MM.1S (cell line): ENCODE measurements at regions not wholly inside any gene's neighbourhood (a gene's known extent, or its start where the extent isn't known, plus 50 kb on each side); places are given as distances from the start of the nearest gene placed in this dataset.

Experiments
- DNase-seq: peaks from one replicate; pipeline ENCODE4 v3.0.0-alpha.2; 2015
- H2AFZ ChIP-seq: fragments of 300-600 bp; sonication (generic); 2 replicates; pipeline ENCODE4 v1.6.0; 2016; ENCODE audit warnings: antibody characterized with exemption, low read length
- H3F3A ChIP-seq: fragments of 300-600 bp; sonication (generic); 2 replicates; pipeline ENCODE4 v1.6.1; 2016; ENCODE audit warnings: mild to moderate bottlenecking, antibody characterized with exemption, low read length, moderate library complexity, mixed read lengths; ENCODE audit not compliant: insufficient read depth
- H3K27ac ChIP-seq: fragments of 300-600 bp; sonication (generic); 2 replicates; pipeline ENCODE4 v1.5.1; 2016; ENCODE audit warnings: mild to moderate bottlenecking, low read length
- H3K27me3 ChIP-seq: fragments of 300-600 bp; sonication (generic); replicated peaks from 2 replicates; pipeline ENCODE4 v1.6.0; 2016; ENCODE audit warnings: low read length; ENCODE audit not compliant: insufficient read depth
- H3K36me3 ChIP-seq: fragments of 300-600 bp; sonication (generic); replicated peaks from 2 replicates; pipeline ENCODE4 v1.6.1; 2016; ENCODE audit warnings: mild to moderate bottlenecking, low read length, mixed read lengths; ENCODE audit not compliant: insufficient read depth
- H3K4me1 ChIP-seq: fragments of 300-600 bp; sonication (generic); 2 replicates; pipeline ENCODE4 v1.6.1; 2016; ENCODE audit warnings: low read length, mixed read lengths
- H3K4me2 ChIP-seq: fragments of 300-600 bp; sonication (generic); 2 replicates; pipeline ENCODE4 v1.6.0; 2016; ENCODE audit warnings: low read depth, low read length
- H3K4me3 ChIP-seq: fragments of 300-600 bp; sonication (generic); 2 replicates; pipeline ENCODE4 v1.5.1; 2016; ENCODE audit warnings: low read length, mixed read lengths
- H3K79me2 ChIP-seq: fragments of 300-600 bp; sonication (generic); 2 replicates; pipeline ENCODE4 v1.6.1; 2016; ENCODE audit warnings: mixed run types, low read length, mixed read lengths
- H3K9ac ChIP-seq: fragments of 300-600 bp; sonication (generic); 2 replicates; pipeline ENCODE4 v1.6.1; 2016; ENCODE audit warnings: low read length, mixed read lengths
- H3K9me2 ChIP-seq: fragments of 300-600 bp; sonication (generic); replicated peaks from 2 replicates; pipeline ENCODE4 v1.6.1; 2016; ENCODE audit warnings: mild to moderate bottlenecking, low read length, mixed read lengths; ENCODE audit not compliant: insufficient read depth
- H3K9me3 ChIP-seq: fragments of 300-600 bp; sonication (generic); replicated peaks from 2 replicates; pipeline ENCODE4 v1.6.1; 2016; ENCODE audit warnings: mild to moderate bottlenecking, low read length, mixed read lengths; ENCODE audit not compliant: insufficient read depth
- H4K20me1 ChIP-seq: fragments of 300-600 bp; sonication (generic); 2 replicates; pipeline ENCODE4 v1.6.1; 2016; ENCODE audit warnings: mild to moderate bottlenecking, low read length, moderate library complexity, mixed read lengths; ENCODE audit not compliant: insufficient read depth
- EZH2 ChIP-seq: fragments of 300-600 bp; sonication (generic); optimal IDR thresholded peaks from 2 replicates; pipeline ENCODE3; 2017; ENCODE audit warnings: low read depth, mild to moderate bottlenecking, antibody characterized with exemption, low read length, mixed read lengths
- EZH2phosphoT487 ChIP-seq: fragments of 300-600 bp; sonication (generic); IDR thresholded peaks from 2 replicates; pipeline ENCODE4 v1.6.1; 2018; ENCODE audit warnings: antibody characterized with exemption, low read length
- TF ChIP-seq, protein P1 (sequence below): fragments of 300-600 bp; sonication (generic); IDR thresholded peaks from 2 replicates; pipeline ENCODE4 v1.5.1; 2016; ENCODE audit warnings: antibody characterized with exemption, low read length, mixed read lengths

DNA sequence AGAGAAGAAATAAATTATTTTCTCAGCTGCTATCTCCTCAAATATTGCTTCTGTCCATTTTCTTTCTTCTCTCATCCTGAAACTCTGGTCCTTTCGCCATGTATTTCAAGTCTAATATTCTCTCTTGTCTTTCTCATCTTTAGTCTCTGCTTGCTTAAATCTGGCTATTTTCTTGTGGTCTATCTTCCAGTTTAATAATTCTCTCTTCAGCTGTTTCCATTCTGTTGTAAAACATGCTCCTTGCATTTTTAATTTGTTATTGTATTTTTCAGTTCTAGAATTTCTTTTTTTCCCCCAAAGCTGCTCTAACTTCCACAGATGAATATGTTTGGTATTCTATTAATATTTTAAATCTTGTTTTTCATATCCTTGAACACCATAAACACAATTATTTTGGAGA lies 70.1 kb upstream of the TMPRSS2 start:
- no peaks in the 10 kb centered on the region for H3K79me2 ChIP-seq
- TF ChIP-seq EZH2phosphoT487 (no peak), EZH2 (no peak)
- TF ChIP-seq, protein P1, sequence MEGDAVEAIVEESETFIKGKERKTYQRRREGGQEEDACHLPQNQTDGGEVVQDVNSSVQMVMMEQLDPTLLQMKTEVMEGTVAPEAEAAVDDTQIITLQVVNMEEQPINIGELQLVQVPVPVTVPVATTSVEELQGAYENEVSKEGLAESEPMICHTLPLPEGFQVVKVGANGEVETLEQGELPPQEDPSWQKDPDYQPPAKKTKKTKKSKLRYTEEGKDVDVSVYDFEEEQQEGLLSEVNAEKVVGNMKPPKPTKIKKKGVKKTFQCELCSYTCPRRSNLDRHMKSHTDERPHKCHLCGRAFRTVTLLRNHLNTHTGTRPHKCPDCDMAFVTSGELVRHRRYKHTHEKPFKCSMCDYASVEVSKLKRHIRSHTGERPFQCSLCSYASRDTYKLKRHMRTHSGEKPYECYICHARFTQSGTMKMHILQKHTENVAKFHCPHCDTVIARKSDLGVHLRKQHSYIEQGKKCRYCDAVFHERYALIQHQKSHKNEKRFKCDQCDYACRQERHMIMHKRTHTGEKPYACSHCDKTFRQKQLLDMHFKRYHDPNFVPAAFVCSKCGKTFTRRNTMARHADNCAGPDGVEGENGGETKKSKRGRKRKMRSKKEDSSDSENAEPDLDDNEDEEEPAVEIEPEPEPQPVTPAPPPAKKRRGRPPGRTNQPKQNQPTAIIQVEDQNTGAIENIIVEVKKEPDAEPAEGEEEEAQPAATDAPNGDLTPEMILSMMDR = no peak
- H3F3A ChIP-seq = no peaks in the 10 kb centered on the region
- H3K36me3 ChIP-seq = no peaks in the 10 kb centered on the region
- H3K4me3 ChIP-seq = no peak overlapping the region
- H3K27ac ChIP-seq = no peak overlapping the region
- H2AFZ ChIP-seq = no peak overlapping the region
- DNase-seq = no peak
- no peaks in the 10 kb centered on the region for H3K27me3 ChIP-seq
- H3K9me3 ChIP-seq = no peaks in the 10 kb centered on the region
- H3K4me1 ChIP-seq = no peaks in the 10 kb centered on the region
- no peaks in the 10 kb centered on the region for H4K20me1 ChIP-seq
- H3K9me2 ChIP-seq = no peaks in the 10 kb centered on the region
- no peak overlapping the region for H3K4me2 ChIP-seq
- no peak overlapping the region for H3K9ac ChIP-seq

DNA sequence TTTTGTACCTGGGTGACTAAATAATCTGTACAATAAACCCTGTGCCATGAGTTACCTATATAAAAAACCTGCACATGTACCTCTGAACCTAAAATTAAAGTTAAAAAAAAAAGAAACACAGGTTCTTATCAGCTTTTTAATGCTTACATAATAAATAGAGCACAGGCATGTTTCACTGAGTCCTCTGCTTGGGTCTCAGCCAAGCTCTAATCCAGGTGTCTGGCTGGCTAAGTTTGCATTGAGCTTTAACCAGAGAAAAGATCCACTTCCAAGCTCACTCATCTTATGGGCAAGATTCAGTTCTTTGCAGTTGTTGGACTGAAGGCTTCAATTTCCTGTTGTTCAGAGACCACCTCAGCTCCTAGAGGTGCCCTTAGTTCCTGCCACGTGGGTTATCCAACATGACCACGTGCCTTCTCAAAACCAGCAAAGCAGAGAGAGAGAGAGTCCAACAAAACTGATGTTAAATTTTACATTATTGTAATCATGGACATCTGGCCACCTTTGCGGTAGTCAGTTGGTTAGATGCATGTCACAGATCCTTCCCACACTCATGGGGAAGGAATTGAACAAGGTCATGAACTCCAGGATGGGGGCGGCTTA lies 68.2 kb upstream of the TMPRSS2 start:
- Histone ChIP-seq H3K4me1 (peaks cover 16% of the 10 kb centered on the region), H3K9me3 (no peaks in the 10 kb centered on the region), H3K9ac (no peak overlapping the region), H4K20me1 (no peaks in the 10 kb centered on the region), H3K4me2 (no peak overlapping the region), H3K36me3 (no peaks in the 10 kb centered on the region), H2AFZ (no peak overlapping the region), H3K4me3 (no peak overlapping the region), H3K27ac (no peak overlapping the region), H3K27me3 (no peaks in the 10 kb centered on the region), H3K79me2 (no peaks in the 10 kb centered on the region), H3K9me2 (no peaks in the 10 kb centered on the region), H3F3A (peaks cover 2% of the 10 kb centered on the region)
- TF ChIP-seq EZH2 = no peak
- TF ChIP-seq, protein P1 = no peak
- no peak for TF ChIP-seq EZH2phosphoT487
- no peak for DNase-seq

DNA sequence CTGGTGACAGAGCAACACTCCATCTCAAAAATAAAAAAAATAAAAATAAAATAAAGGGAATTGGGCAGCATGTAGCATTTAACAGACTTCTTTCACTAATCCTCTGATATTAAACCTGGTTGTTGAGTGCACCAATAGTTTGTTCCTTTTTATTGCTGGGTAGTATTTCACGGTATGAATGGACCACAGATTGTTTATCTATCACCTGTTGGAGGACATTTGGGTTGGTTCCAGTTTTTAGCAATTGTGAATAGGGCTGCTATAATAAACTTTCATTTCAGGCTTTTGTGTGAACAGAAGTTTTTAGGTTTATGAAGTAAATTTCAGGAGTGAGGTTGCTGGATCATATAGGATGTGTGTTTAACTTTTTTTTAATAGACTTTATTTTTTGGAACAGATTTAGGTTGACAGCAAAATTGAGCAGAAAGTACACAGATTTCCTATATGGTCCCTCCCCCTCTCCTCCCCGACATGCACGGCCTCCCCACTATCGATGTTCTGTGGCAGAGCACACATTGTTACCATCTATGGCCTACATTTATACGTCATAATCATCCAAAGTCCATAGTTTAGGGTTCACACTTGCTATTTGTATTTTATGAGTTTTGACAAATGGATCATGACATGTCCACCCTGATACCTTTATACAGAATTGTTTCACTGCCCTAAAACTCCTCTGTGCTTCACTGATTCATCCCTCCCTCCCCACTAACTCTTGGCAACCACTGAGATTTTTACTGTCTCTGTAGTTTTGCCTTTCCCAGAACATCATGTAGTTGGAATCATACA lies 66.1 kb upstream of the TMPRSS2 start:
- no peaks in the 10 kb centered on the region for H3K36me3 ChIP-seq
- no peaks in the 10 kb centered on the region for H4K20me1 ChIP-seq
- no peak for TF ChIP-seq EZH2phosphoT487
- TF ChIP-seq, protein P1 = no peak
- TF ChIP-seq EZH2 = no peak
- H3K4me1 ChIP-seq = peaks cover 18% of the 10 kb centered on the region
- DNase-seq = no peak
- H3K79me2 ChIP-seq = no peaks in the 10 kb centered on the region
- H2AFZ ChIP-seq = no peak overlapping the region
- no peak overlapping the region for H3K9ac ChIP-seq
- 0 out of 2 replicates have a peak, but pooled peaks cover under 1% of the 10 kb centered on the region for H3K27me3 ChIP-seq
- no peak overlapping the region for H3K4me2 ChIP-seq
- no peak overlapping the region for H3K4me3 ChIP-seq
- no peaks in the 10 kb centered on the region for H3K9me3 ChIP-seq
- no peaks in the 10 kb centered on the region for H3K9me2 ChIP-seq
- H3F3A ChIP-seq = peaks cover 5% of the 10 kb centered on the region
- H3K27ac ChIP-seq = no peak overlapping the region
